GM18508 (cell line): ENCODE measurements at regions not wholly inside any gene's neighbourhood (a gene's known extent, or its start where the extent isn't known, plus 50 kb on each side); places are given as distances from the start of the nearest gene placed in this dataset.
"Not testable (repeated sequence)": the region's sequence is repeated elsewhere in the genome, so short reads cannot be mapped to it uniquely, and the experiment has no call there.

Experiments used
- ATAC-seq: cut with Tn5 transposase; IDR thresholded peaks from one replicate; pipeline ENCODE4 v1.9.1; 2021; ENCODE audit warnings: moderate number of reproducible peaks; ENCODE audit not compliant: insufficient read depth, unreplicated experiment

- no peak for ATAC-seq
These were observed 160.3 kb downstream of the CXXC4 start for GRCh38 chr4:104334410-104334809.

DNA sequence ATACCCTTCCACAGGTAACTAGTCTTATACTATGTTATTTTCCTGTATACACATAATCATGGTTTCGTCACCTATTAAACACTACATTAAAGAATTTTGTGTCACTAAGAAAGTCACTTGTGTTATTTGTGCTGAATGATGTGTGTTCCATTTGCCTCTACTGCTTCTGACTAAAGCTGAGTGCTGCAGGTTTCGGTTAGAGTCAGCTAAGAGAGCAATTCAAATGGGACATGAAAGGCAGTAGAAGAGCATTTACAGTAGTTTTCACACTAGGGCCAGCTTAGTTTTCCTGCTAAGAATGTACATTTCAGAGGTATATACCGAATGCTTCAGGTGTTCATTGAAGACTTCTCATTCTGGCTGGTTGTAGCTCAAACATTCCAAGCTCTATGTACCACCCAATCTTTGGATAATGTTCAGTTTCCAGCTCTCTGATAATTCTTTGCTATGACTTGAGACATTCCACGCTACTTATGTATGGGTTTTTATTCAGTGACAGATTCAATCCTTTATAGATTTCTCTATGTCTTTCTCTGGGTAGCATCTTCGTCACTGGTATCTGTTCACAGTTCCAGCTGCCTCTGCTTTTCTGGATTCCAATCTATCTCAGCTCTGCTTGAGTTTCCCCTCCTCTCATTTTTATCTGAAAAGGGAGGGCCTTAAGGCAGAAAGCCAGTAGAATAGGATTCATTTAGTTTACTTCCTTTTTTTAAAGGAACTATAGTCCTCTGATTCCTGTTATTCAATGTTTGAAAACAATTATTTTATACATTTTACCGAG lies 164.4 kb downstream of the CXXC4 start:
- no peak for ATAC-seq

DNA sequence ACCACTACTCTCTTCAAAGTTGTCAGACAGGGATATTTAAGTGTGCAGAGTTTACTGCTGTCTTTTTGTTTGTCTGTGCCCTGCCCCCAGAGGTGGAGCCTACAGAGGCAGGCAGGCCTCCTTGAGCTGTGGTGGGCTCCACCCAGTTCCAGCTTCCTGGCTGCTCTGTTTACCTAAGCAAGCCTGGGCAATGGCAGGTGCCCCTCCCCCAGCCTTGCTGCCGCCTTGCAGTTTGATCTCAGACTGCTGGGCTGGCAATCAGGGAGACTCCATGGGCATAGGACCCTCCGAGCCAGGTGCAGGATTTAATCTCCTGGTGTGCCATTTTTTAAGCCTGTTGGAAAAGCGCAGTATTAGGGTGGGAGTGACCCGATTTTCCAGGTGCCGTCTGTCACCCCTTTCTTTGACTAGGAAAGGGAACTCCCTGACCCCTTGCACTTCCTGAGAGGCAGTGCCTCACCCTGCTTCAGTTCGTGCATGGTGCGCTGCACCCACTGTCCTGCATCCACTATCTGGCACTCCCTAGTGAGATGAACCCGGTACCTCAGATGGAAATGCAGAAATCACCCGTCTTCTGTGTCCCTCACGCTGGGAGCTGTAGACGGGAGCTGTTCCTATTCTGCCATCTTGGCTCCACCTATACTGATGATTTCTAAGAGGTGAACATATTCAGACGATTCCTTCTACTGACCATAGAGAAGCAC lies 167.6 kb downstream of the CXXC4 start:
- ATAC-seq = not testable (repeated sequence)

- ATAC-seq = no peak
These were observed 192.0 kb downstream of the CXXC4 start for GRCh38 chr4:104302731-104303130.

GRCh38 chr4:104294811-104295210 lies 199.9 kb downstream of the CXXC4 start:
- ATAC-seq = no peak

GRCh38 chr4:104286867-104287266 lies 207.8 kb downstream of the CXXC4 start:
- no peak for ATAC-seq

GRCh38 chr4:104283303-104283702 lies 211.4 kb downstream of the CXXC4 start:
- ATAC-seq = no peak

DNA sequence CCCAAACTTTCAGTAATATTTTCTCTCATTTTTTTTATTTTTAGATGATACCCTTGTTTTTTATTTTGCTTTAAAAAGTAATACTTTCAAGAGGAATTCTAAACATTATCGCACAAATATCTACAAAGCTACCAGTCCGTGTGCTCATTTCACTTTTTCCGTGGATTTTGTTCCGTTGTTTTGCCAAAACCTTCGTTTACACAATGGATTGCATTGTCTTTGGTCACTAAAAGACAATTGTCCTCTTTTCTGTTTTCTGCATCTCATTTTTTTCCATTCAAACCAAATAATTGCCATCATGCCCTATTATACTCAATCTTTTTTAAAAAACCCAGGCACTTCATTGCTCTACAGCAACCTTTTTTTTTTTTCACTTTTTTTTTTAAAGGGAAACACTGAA lies 214.9 kb downstream of the CXXC4 start:
- no peak for ATAC-seq

DNA sequence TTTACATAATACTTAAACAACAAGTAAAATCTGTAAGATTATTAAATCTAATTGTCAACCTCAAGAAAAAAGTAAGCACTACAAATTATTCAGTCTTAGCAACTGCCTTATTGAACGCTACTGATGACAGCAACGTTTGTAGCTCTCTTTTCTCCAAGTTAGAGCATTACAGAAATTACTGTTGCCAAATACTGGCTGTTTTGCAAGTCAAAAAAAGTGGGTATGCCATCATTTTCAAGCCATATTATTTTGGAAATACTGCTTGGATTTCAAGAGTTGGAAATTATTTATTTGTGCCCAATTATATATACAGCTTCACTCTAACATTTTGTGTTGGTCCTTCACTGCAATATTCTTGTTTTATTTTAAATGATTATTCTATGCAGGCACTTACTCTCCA lies 221.7 kb downstream of the CXXC4 start:
- ATAC-seq = no peak

DNA sequence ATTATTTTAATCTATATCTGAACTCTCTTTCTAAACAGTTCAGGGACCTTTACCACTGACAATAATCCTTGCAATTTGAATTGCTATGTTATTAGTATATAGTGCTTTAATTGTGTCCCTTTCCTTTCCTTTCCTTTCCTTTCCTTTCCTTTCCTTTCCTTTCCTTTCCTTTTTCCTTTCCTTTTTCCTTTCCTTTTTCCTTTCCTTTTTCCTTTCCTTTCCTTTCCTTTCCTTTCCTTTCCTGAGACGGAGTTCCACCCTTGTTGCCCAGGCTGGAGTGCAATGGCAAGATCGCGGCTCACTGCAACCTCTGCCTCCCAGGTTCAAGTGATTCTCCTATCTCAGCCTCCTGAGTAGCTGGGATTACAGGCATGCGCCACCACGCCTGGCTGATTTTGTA lies 225.1 kb downstream of the CXXC4 start:
- not testable (repeated sequence) for ATAC-seq

- no peak for ATAC-seq
These were observed 231.6 kb downstream of the CXXC4 start for GRCh38 chr4:104263100-104263499.

GRCh38 chr4:104262678-104263077 lies 232.0 kb downstream of the CXXC4 start:
- no peak for ATAC-seq

DNA sequence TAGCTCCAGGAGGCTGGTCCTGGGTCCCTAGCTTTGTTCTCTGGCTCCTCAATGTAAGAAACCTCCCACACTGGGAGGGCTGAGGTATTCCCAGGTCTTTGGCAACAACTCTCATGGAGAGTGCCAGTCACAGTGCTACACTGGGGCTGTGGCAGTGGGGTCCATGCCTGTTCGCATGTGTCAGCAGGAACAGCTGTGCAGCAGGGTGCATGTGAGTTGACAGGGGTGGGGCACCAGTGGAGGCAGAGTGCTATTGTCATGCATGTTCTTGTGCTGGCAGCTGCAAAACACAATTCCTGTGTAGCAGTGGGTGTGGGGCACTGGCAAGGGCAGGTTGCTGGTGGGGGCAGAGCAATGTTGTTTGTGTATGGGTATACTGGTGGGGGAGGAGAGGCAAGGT lies 246.0 kb downstream of the CXXC4 start:
- ATAC-seq = no peak

DNA sequence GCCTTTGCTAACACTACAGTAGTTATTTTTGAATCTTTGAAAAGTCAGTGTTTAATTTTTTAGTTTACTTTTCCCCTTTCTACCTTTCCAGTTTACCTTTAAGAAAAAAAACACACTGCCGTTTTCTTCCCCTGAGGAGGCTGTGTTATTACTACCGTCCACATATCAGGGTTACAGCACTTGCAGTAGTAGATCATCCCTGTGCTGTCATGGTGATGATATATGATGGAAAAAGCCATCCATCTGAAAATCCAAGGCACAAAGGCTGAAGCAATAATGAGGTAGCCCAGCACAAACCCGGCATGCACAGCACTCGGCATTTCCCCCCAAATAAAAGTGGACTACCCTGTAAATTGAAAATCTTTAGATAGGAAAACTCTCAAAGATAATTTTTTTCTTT lies 258.7 kb downstream of the CXXC4 start:
- no peak for ATAC-seq

- ATAC-seq = no peak
These were observed 277.2 kb downstream of the CXXC4 start for GRCh38 chr4:104217526-104217925.

DNA sequence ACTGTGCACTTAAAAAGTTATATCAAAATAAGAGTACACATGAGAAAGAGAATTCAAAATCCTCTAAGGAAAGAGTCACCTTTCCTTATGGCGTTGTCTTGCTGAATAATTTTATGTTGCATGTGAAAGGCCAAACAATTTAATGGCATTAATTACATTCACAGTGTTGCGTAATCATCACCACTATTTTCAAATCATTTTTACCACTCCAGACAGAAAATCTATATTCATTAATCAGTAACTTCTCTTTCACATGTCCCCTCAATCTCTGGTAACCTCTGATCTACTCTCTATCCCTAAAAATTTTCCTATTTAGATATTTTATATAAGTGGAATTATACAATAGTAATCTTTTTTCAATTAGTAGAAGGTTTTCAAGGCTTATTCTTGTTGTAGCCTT lies 283.0 kb downstream of the CXXC4 start:
- ATAC-seq = no peak

DNA sequence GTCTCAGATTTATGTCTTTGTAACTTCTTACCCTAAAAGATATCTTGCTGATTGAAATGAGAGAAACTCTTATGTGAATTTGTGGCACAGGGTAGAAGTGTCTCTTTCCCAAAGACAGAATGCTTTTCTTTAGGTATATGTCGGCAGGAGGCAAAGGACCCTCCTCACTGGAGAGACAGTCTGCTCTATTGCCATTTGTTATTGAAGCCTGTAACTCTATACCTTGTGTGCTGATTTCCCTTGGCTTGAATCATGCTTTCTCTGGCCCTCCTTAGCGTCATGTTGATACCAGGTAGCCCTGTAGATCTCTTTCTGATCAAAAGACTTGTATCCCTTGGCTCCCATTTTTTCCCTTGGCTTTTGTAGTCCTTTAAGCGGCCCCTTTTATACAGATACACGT lies 284.3 kb downstream of the CXXC4 start:
- no peak for ATAC-seq

DNA sequence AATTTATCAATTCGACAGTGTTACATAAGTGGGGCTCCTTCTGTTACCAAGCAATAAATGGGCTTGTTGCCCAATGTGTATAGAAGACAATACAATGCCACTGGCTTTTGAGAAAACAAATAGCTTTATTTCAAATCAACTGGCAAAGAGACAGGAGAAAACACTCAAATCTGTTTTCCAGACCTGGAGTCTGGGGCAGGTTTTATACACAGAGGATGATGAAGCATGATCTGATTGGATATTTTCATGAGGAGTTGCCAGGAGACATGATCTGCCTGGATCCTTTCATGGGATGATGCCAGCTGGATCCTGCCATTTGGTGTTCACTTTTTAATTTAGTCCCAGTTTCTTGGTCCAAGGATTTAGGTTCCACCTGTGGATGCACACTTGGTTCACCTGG lies 287.9 kb downstream of the CXXC4 start:
- no peak for ATAC-seq

DNA sequence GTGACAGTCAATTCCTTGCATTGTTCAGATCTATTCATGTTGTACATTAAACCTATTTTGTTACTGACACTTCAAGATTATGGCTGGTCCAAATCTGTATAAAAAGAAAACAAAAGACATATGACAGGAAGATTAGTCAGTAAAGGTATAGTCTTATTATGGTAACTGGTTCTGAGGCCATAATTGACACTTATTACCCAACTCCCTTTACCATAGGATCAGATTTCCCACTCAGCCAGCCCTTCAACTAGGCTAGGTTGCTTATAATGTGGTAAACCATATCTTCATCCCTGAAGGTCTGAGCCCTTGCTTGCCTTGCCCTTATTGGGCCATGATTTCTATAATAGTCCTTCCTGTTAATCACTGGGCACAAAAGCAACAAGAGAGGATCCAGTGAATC lies 289.6 kb downstream of the CXXC4 start:
- no peak for ATAC-seq

DNA sequence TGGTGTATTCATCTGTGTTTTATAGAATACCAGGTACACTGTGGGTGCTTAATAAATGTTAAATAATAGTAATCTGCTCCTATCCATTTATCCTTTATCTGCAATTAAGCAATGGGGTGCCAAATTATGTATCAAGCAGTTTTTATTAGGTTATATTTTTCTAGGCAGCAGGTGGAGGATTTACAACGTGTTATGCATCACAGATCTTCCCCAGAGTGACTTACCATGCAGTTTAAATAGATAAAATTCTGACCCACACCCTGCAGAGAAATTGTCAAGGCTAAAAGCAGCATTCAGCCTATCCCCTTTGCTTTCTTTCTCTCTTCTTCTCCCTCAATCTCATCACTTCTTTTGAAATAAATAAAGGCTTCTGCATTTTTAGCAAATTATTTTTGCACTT lies 306.4 kb downstream of the CXXC4 start:
- ATAC-seq = no peak

DNA sequence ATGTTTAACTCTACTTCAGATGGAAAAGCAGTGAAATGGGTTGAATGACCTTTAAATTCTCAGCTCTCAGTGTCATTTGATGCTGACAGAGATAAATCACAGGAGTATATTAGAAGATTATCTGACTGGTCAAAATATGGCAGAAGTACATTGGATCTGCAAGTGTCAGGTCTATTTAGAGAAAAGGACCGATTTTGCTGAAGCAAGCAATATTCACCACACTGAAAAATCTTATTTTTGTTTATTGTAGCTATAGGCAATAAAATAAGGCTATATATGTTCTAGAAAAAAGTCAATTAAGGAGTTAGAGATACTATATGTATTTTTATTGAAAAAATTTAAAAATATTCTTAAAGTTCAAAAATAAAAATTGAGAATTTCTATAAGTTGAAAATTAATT lies 325.3 kb downstream of the CXXC4 start:
- ATAC-seq = no peak

DNA sequence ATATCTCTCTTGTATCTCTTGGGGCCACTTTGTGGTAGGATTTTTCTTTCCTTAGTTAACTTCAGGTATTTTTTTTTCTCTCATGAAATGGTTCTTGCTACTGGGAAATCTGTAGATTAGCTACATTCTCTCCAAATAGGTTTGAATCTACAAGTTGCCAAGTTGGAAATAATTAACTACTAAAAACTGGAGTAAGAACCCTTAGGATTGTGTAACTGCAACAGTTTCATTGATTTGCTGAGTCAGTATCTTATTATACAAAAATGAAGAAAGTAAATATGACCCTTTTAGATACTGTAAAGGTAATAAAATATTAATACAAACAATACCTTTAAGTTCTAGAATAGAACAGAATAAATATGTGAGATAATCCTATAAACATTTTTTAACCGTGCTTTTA lies 327.9 kb downstream of the CXXC4 start:
- no peak for ATAC-seq
